ENCODE measurements at regions not wholly inside any gene's neighbourhood (a gene's known extent, or its start where the extent isn't known, plus 50 kb on each side); places are given as distances from the start of the nearest gene placed in this dataset.

DNA sequence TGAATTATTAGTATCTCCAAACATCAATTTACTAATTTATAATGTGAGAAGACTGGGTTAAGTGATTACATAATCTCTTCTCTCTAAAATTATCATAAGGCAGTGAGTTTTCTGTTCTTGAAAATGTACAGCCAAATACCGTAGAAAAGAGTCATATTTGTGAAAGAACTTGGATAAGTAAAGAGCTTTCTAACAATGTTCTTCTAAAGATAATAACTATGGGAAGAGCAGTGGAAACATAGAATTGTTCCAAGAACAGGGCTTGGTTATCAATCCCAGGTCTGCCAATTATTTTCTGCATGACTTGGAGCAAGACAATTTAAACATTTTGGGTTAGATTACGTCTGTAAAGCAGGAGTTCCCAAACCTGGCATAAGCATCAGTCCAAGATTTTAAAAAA lies 198.1 kb upstream of the SGK1 start:
- TF ChIP-seq, protein P1, sequence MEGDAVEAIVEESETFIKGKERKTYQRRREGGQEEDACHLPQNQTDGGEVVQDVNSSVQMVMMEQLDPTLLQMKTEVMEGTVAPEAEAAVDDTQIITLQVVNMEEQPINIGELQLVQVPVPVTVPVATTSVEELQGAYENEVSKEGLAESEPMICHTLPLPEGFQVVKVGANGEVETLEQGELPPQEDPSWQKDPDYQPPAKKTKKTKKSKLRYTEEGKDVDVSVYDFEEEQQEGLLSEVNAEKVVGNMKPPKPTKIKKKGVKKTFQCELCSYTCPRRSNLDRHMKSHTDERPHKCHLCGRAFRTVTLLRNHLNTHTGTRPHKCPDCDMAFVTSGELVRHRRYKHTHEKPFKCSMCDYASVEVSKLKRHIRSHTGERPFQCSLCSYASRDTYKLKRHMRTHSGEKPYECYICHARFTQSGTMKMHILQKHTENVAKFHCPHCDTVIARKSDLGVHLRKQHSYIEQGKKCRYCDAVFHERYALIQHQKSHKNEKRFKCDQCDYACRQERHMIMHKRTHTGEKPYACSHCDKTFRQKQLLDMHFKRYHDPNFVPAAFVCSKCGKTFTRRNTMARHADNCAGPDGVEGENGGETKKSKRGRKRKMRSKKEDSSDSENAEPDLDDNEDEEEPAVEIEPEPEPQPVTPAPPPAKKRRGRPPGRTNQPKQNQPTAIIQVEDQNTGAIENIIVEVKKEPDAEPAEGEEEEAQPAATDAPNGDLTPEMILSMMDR (IDR thresholded peaks at IDR 0.05) = no peak
- no peak for TF ChIP-seq POLR2A (IDR thresholded peaks at IDR 0.05)
